HG03159 (cell line): ENCODE measurements at regions not wholly inside any gene's neighbourhood (a gene's known extent, or its start where the extent isn't known, plus 50 kb on each side); places are given as distances from the start of the nearest gene placed in this dataset.

Experiments used
- ATAC-seq: cut with Tn5 transposase; IDR thresholded peaks from one replicate; pipeline ENCODE4 v1.9.1; 2021; ENCODE audit warnings: mild to moderate bottlenecking, moderate library complexity; ENCODE audit not compliant: unreplicated experiment

GRCh38 chr3:55244247-55244646 is 242.9 kb downstream of the WNT5A start:
- ATAC-seq, result no peak

- no peak for ATAC-seq
Observed at GRCh38 chr3:55243678-55244077, 243.4 kb downstream of the WNT5A start.

GRCh38 chr3:55242921-55243320 is 244.2 kb downstream of the WNT5A start:
- ATAC-seq, result no peak

GRCh38 chr3:55241098-55241497 is 246.0 kb downstream of the WNT5A start:
- no peak for ATAC-seq

- ATAC-seq, result no peak
Observed at GRCh38 chr3:55235416-55235815, 251.7 kb downstream of the WNT5A start.

- ATAC-seq, result no peak
Observed at GRCh38 chr3:55226696-55227095, 260.4 kb downstream of the WNT5A start.

- no peak for ATAC-seq
Observed at GRCh38 chr3:55218577-55218976, 268.5 kb downstream of the WNT5A start.

GRCh38 chr3:55207744-55208143 is 279.4 kb downstream of the WNT5A start:
- ATAC-seq, result no peak

GRCh38 chr3:55205990-55206389 is 278.1 kb upstream of the LRTM1 start:
- ATAC-seq, result no peak

- ATAC-seq, result no peak
Observed at GRCh38 chr3:55204417-55204816, 276.6 kb upstream of the LRTM1 start.

- ATAC-seq, result no peak
Observed at GRCh38 chr3:55203546-55203945, 275.7 kb upstream of the LRTM1 start.

GRCh38 chr3:55203006-55203405 is 275.1 kb upstream of the LRTM1 start:
- no peak for ATAC-seq

GRCh38 chr3:55202326-55202725 is 274.5 kb upstream of the LRTM1 start:
- no peak for ATAC-seq

- no peak for ATAC-seq
Observed at GRCh38 chr3:55201779-55202178, 273.9 kb upstream of the LRTM1 start.

- ATAC-seq, result no peak
Observed at GRCh38 chr3:55200906-55201305, 273.0 kb upstream of the LRTM1 start.

GRCh38 chr3:55198554-55198953 is 270.7 kb upstream of the LRTM1 start:
- ATAC-seq, result no peak

GRCh38 chr3:55197021-55197420 is 269.2 kb upstream of the LRTM1 start:
- no peak for ATAC-seq

- ATAC-seq, result no peak
Observed at GRCh38 chr3:55196495-55196894, 268.6 kb upstream of the LRTM1 start.

GRCh38 chr3:55194376-55194775 is 266.5 kb upstream of the LRTM1 start:
- no peak for ATAC-seq

- no peak for ATAC-seq
Observed at GRCh38 chr3:55191911-55192775, 264.3 kb upstream of the LRTM1 start.

- no peak for ATAC-seq
Observed at GRCh38 chr3:55190331-55190730, 262.5 kb upstream of the LRTM1 start.

GRCh38 chr3:55189359-55189801 is 261.5 kb upstream of the LRTM1 start:
- no peak for ATAC-seq

- ATAC-seq, result no peak
Observed at GRCh38 chr3:55185380-55185779, 257.5 kb upstream of the LRTM1 start.
